K562 (cell line): ENCODE measurements at regions not wholly inside any gene's neighbourhood (a gene's known extent, or its start where the extent isn't known, plus 50 kb on each side); places are given as distances from the start of the nearest gene placed in this dataset.

ENCODE experiments used
- DMBX1 ChIP-seq: fragments of 250-450 bp; sonication (Bioruptor Pico); IDR thresholded peaks from 2 replicates; pipeline ENCODE4 v1.8.0; 2022; ENCODE audit warnings: inconsistent platforms, mild to moderate bottlenecking, moderate library complexity, borderline replicate concordance
- FOXJ3 ChIP-seq: sonication (generic); formaldehyde crosslinking; IDR thresholded peaks from 2 replicates; pipeline ENCODE4 v1.4.0; 2020; ENCODE audit warnings: mild to moderate bottlenecking, missing genetic modification reagents
- NR2C1 ChIP-seq, 2 experiments: fragments of 450-650 bp; IDR thresholded peaks; 2 replicates each; pipeline ENCODE4 v1.6.1; 2017; ENCODE audit warnings: mild to moderate bottlenecking in 2 of 2, antibody characterized with exemption in 1 of 2, inconsistent platforms in 1 of 2, missing compliant biosample characterization in 1 of 2, missing genetic modification characterization in 1 of 2
- POLR2A ChIP-seq: fragments of 450-650 bp; conservative IDR thresholded peaks from 2 replicates; pipeline ENCODE4 v1.6.1; 2016
- POLR2AphosphoS2 ChIP-seq: IDR thresholded peaks from 2 replicates; pipeline ENCODE4 v1.6.1; 2012; ENCODE audit warnings: low read length, improper control_type of control experiment
- POLR2AphosphoS5 ChIP-seq: IDR thresholded peaks from 2 replicates; pipeline ENCODE4 v1.6.1; 2011; ENCODE audit warnings: mild to moderate bottlenecking, low read depth, low read length, moderate library complexity; ENCODE audit not compliant: control insufficient read depth, insufficient read depth
- SRF ChIP-seq, 2 experiments: fragments of 250-450, 450-650 bp in 1 of 2; sonication (Bioruptor Pico) in 1 of 2; sonication (generic) in 1 of 2; formaldehyde crosslinking; IDR thresholded peaks; 2 replicates each; pipeline versions ENCODE4 v1.5.0 to v1.5.1; 2020 to 2022; ENCODE audit warnings: mild to moderate bottlenecking in 1 of 2, missing genetic modification reagents in 1 of 2
- SRSF1 ChIP-seq: fragments of 200-400 bp; formaldehyde crosslinking; IDR thresholded peaks from 2 replicates; pipeline ENCODE4 v1.6.1; 2017; ENCODE audit warnings: mild to moderate bottlenecking, low read depth, low read length, moderate library complexity
- ZBED1 ChIP-seq: IDR thresholded peaks from 2 replicates; pipeline ENCODE4 v1.6.1; 2014
- ZFX ChIP-seq: sonication (generic); formaldehyde crosslinking; IDR thresholded peaks from 2 replicates; pipeline ENCODE4 v1.8.0; 2022; ENCODE audit warnings: mild to moderate bottlenecking, missing genetic modification reagents, moderate library complexity
- ZNF184 ChIP-seq: sonication (generic); formaldehyde crosslinking; IDR thresholded peaks from 2 replicates; pipeline ENCODE4 v1.5.0; 2020; ENCODE audit warnings: missing genetic modification reagents
- ZNF512 ChIP-seq: IDR thresholded peaks from 2 replicates; pipeline ENCODE4 v1.6.1; 2016; ENCODE audit warnings: missing genetic modification characterization, missing compliant biosample characterization
- TF ChIP-seq, protein P1 (sequence below): sonication (generic); formaldehyde crosslinking; IDR thresholded peaks from 2 replicates; pipeline ENCODE4 v1.9.0; 2022; ENCODE audit warnings: mild to moderate bottlenecking, missing genetic modification reagents
- TF ChIP-seq, protein P2 (sequence below): fragments of 450-650 bp; conservative IDR thresholded peaks from 2 replicates; pipeline ENCODE4 v1.6.1; 2016; ENCODE audit warnings: missing genetic modification characterization, low read depth, mild to moderate bottlenecking, control low read depth, missing compliant biosample characterization

DNA sequence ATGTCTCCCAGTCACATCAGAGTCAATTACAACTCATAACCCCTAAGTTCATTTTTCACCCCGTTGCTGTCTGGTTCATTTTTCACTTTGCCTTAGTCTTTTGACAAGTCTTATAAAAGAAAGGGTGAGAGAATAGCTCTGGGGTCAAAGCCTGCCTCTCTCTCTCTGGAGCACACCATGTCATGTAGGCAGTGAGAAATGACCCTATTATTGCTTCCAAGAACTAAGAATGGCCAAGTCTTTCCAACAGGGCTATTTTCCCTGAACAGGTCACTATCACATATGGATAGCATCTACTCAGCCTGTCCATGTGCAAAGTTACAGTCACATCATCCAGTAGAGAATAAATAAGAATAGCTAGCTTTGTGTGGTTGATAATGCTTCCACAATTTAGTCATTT, 655.5 kb upstream of the LRRC4C start:
- TF ChIP-seq SRSF1: no peak
- TF ChIP-seq, protein P1, sequence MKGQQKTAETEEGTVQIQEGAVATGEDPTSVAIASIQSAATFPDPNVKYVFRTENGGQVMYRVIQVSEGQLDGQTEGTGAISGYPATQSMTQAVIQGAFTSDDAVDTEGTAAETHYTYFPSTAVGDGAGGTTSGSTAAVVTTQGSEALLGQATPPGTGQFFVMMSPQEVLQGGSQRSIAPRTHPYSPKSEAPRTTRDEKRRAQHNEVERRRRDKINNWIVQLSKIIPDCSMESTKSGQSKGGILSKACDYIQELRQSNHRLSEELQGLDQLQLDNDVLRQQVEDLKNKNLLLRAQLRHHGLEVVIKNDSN (CRISPR knock-in tag): no peak
- TF ChIP-seq SRF (CRISPR knock-in tag; IDR thresholded peaks at IDR 0.05): no peak
- no peak for TF ChIP-seq DMBX1
- TF ChIP-seq ZNF512 (tag): no peak
- no peak for TF ChIP-seq NR2C1 (IDR thresholded peaks at IDR 0.05)
- no peak for TF ChIP-seq NR2C1 (tag; IDR thresholded peaks at IDR 0.05)
- TF ChIP-seq ZNF184 (CRISPR knock-in tag): no peak
- TF ChIP-seq, protein P2, sequence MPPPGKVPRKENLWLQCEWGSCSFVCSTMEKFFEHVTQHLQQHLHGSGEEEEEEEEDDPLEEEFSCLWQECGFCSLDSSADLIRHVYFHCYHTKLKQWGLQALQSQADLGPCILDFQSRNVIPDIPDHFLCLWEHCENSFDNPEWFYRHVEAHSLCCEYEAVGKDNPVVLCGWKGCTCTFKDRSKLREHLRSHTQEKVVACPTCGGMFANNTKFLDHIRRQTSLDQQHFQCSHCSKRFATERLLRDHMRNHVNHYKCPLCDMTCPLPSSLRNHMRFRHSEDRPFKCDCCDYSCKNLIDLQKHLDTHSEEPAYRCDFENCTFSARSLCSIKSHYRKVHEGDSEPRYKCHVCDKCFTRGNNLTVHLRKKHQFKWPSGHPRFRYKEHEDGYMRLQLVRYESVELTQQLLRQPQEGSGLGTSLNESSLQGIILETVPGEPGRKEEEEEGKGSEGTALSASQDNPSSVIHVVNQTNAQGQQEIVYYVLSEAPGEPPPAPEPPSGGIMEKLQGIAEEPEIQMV (tag): no peak
- TF ChIP-seq ZFX (CRISPR knock-in tag): no peak
- TF ChIP-seq POLR2AphosphoS2: no peak
- TF ChIP-seq POLR2AphosphoS5: no peak
- no peak for TF ChIP-seq POLR2A
- no peak for TF ChIP-seq ZBED1
- no peak for TF ChIP-seq FOXJ3 (CRISPR knock-in tag)
